ENCODE measurements at regions not wholly inside any gene's neighbourhood (a gene's known extent, or its start where the extent isn't known, plus 50 kb on each side); places are given as distances from the start of the nearest gene placed in this dataset.
A peak's percentile ranks its signal among the peaks of the same experiment; 100 is the strongest.

DNA sequence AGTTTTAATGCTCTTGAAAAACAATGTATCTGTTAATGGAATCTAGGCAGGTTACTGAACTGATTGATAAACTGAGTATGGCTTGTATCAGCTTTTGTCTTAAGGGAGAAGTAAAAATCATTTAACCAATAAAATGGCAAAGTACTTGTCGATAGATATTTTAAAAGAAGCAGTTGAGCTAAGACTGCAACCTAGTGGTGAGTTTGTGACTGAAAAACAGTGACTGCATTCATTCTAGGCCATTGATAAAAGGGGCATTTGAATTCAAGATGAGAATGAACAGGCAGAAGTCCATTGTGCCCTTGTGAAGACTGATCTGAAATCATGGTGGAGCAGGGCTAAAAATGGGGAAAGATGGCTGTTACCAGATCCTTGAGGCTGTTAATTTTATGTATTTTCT, 59.4 kb upstream of the MSTN start:
- no peak overlapping the region for H3K4me3 Mint-ChIP-seq
- H3K27ac Mint-ChIP-seq, result no peak overlapping the region
- H3K4me1 Mint-ChIP-seq, result peaks cover 12 to 18% (median 17%) of the 10 kb centered on the region in 3 donors
- no peak for ATAC-seq (ENCODE audit: low read depth in 2 of 2)
- H3K27me3 Mint-ChIP-seq, result no peaks in the 10 kb centered on the region
- H3K9me3 Mint-ChIP-seq, result peaks cover 0 to 1% (median 0%) of the 10 kb centered on the region in 7 donors
- no peaks in the 10 kb centered on the region for H3K36me3 Mint-ChIP-seq
- no peak for DNase-seq

- no peaks in the 10 kb centered on the region for H3K27me3 Mint-ChIP-seq
- peak overlapping the region in 1 of 6 donors; percentile 3 for H3K27ac Mint-ChIP-seq
Observed at GRCh38 chr2:190121305-190121704, 58.8 kb upstream of the MSTN start.

GRCh38 chr2:190119923-190120590, 57.5 kb upstream of the MSTN start:
- Mint-ChIP-seq H3K27me3 (no peaks in the 10 kb centered on the region), H3K4me3 (peak overlapping the region in 7 of 8 donors; percentile 18 to 80 (median 40)), H3K36me3 (no peaks in the 10 kb centered on the region), H3K27ac (peak overlapping the region in 2 of 6 donors; percentile 10 to 34), H3K9me3 (peaks cover 0 to 6% (median 0%) of the 10 kb centered on the region in 7 donors), H3K4me1 (peaks cover 12 to 18% (median 17%) of the 10 kb centered on the region in 3 donors)
- DNase-seq (no peak), ATAC-seq (ENCODE audit: low read depth in 2 of 2) (no peak)

More at GRCh38 chr2:190121305-190121704, 58.8 kb upstream of the MSTN start:
- no peak overlapping the region for H3K4me3 Mint-ChIP-seq
- peaks cover 0 to 1% (median 0%) of the 10 kb centered on the region in 7 donors for H3K9me3 Mint-ChIP-seq
- peaks cover 12 to 18% (median 17%) of the 10 kb centered on the region in 3 donors for H3K4me1 Mint-ChIP-seq
- DNase-seq, result no peak
- H3K36me3 Mint-ChIP-seq, result no peaks in the 10 kb centered on the region
- ATAC-seq (ENCODE audit: low read depth in 2 of 2), result no peak

DNA sequence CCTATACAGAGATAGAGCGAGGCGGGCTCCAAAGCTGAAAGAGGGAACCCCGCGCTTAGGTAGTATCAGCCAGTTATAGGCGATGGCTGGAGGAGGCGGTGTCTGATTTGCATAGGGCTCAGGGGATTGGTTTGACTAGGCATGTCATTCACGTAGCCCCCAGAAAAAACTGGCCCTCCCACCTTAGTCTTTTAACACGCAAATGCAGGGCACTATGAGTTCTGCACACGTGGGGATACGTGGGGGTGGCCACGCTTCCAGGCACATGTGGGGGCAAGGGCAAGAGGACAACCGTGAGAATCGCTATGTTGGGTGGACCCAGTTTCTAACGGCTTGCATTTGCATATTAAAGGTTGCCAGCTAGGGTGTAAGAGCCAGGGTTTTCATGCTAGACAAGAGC, 56.7 kb upstream of the MSTN start:
- Mint-ChIP-seq H3K27me3 (no peaks in the 10 kb centered on the region), H3K9me3 (peaks cover 0 to 9% (median 0%) of the 10 kb centered on the region in 7 donors), H3K4me3 (peak overlapping the region; percentile 18 to 85 (median 70)), H3K27ac (peak overlapping the region in 1 of 6 donors; percentile 65), H3K4me1 (peaks cover 12 to 18% (median 17%) of the 10 kb centered on the region in 3 donors), H3K36me3 (no peaks in the 10 kb centered on the region)
- DNase-seq, result peak; percentile 57
- peak; percentile 82 to 89 for ATAC-seq (ENCODE audit: low read depth in 2 of 2)

GRCh38 chr2:190117305-190117704, 54.8 kb upstream of the MSTN start:
- Mint-ChIP-seq H3K27ac (no peak overlapping the region), H3K9me3 (peaks cover 0 to 9% (median 0%) of the 10 kb centered on the region in 7 donors), H3K4me3 (no peak overlapping the region), H3K27me3 (no peaks in the 10 kb centered on the region), H3K36me3 (no peaks in the 10 kb centered on the region), H3K4me1 (peaks cover 12 to 18% (median 17%) of the 10 kb centered on the region in 3 donors)
- DNase-seq (no peak), ATAC-seq (ENCODE audit: low read depth in 2 of 2) (no peak)

DNA sequence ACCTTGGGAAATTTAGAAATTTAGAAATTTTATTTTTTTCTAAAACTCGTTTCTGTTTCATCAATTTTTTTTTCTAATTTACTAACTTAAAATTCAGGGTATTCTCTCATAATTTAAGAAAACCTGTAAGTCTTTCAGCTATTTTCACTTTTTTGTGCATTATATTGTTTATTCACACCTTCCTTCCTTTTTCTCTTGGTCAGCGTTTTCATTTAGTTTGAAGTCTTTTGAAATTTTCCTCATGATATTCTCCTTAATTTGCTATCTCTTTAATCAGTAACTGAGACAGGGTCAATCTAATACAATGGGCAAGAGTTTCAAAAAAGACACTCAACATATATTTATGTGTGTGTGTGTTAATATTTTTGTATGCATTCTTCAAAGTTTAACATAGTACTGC, 50.5 kb upstream of the MSTN start:
- Mint-ChIP-seq H3K9me3 (peaks cover 0 to 9% (median 0%) of the 10 kb centered on the region in 7 donors), H3K27ac (no peak overlapping the region), H3K27me3 (no peaks in the 10 kb centered on the region), H3K4me3 (no peak overlapping the region), H3K36me3 (no peaks in the 10 kb centered on the region), H3K4me1 (no peaks in the 10 kb centered on the region)
- ATAC-seq (ENCODE audit: low read depth in 2 of 2) (no peak), DNase-seq (no peak)

Data from naive B cell (primary cell).